Amniotic stem cell (primary cell): ENCODE measurements at regions not wholly inside any gene's neighbourhood (a gene's known extent, or its start where the extent isn't known, plus 50 kb on each side); places are given as distances from the start of the nearest gene placed in this dataset.

Experiments
- DNase-seq: peaks from one replicate; lab custom pipeline; 2025; lab: John Stamatoyannopoulos, UW

DNA sequence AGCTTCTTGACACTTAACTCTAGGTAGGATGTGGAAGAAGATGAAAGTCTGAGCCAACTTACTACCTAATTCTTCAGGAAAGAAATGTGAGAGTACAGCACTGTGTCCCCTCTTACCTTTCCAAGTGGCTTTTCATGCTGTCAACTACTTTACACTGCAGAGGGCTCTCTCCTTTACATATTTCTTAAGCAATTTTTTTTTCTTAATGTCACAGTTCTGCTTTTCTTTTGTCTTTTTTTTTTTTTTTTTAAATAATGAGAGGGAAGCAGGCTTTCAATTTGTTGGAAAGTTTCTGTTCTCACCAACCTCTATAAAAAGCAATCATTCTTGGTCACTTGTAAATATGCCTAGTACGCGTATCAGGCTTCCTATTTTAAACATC lies 212.7 kb upstream of the MIR17HG start:
- DNase-seq, result no peak

DNA sequence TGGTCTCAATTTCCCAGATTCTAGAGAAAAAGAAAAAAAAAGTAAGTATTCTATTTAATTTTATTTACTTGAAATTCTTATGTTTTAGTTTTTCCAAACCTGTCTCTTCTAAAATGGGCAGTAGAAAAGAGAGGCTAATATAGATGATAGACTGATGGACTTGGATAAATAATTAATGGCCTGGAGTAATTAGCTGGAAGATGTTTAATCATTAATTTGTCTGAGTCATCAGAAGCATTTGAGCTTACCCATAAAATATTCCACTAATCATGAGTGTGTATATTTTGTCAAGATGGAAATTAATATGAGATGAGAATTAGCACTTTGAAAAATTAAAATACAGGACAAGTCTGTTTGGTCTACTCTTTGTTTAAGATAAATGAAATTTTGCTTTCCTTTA lies 212.1 kb upstream of the MIR17HG start:
- DNase-seq, result no peak

DNA sequence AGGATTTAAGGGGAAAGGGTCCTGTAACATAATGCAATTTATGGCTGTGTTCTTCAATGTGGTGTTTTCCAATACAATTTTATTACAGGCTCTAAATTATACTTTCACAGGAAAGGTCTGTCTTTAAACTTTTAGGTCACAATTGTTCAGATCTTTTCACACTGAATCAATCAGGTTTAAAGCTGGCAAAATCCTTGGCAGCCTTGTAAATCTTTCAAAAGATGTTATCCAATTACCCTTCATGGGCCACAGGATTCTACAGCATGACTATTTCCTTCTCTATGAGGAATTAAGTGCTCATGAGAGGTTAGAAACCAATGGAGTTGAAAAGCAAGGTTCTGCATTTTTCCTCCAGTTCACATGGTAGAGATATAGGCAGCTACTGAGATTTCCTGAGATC lies 211.5 kb upstream of the MIR17HG start:
- no peak for DNase-seq

DNA sequence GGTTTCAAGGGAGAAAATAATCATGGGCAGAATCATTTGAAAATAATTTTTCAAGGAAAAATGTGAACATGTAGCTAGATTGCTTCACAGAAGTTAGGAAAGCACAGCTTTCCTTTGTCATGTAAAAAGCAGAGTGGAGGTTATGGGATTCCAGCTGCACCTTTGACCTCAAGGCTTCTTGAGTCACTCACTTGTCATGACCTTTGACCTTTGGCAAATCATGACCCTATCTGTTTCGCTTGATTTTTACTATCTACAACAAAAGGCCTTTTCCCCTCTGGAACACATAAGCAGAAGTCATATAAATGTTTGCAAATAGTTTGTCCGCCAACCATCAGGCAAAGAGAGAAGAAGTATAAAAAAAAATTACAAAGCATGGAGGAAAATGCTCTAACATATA lies 210.7 kb upstream of the MIR17HG start:
- no peak for DNase-seq

DNA sequence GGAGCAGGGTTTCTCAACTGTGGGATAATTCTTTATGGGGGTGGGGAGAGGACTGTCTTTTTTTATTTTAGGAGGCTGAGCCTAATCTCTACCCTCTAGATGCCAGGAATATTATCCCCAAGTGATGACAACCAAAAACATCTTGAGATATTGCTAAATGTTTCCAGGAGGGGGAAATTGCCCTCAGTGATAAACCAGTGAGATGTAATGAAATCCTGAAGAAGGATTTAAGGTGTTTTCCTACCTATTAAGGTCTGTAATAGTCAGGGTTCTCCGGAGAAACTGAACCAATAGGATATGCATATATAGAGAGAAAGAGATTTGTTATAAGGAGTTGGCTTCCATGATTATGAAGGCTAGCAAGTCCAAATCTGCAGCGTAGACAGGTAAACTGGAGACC lies 208.3 kb upstream of the MIR17HG start:
- DNase-seq, result no peak

DNA sequence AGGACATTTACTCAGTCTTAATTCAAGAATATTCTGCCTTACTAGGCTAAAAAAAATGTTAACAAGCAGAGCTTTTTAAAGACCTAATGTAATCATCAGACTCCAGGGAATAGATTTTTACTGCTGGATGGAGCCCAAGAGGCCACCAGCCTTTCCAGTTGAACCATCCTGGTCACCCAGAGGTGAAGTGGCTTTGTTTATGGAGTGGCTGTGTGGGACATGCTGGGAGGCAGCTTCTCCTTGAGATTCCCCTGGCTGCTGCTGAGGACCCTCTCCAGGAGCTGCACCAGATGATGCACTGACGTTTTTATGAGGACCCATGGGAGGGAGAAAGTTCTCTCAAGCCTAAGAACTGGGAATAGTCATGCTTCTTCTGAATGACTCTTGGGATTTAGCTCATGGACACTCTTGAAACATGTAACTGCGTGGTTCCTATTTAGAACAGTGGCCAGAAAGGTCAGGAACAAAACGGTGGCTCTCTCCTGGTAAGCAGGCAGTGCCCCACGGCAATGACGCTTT lies 205.9 kb upstream of the MIR17HG start:
- no peak for DNase-seq

DNA sequence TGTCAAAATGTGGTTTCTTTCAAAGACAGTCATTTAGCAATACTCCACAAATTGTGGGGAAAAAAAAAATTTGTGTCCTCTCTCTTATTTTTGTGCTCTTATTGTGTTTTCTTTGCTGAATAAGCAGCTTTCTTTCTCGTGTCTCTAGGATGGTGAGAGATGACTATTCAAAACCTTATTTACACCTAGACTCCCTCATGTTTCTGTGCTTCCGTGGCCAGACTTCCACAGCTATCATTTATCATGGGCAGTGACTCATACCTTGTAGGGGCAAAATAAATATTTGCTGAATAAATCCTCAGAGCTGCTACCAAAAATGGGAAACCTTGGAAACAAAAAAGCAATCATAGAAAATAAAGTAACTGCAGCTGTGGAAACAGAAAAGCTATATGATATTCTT lies 204.9 kb upstream of the MIR17HG start:
- DNase-seq, result no peak

DNA sequence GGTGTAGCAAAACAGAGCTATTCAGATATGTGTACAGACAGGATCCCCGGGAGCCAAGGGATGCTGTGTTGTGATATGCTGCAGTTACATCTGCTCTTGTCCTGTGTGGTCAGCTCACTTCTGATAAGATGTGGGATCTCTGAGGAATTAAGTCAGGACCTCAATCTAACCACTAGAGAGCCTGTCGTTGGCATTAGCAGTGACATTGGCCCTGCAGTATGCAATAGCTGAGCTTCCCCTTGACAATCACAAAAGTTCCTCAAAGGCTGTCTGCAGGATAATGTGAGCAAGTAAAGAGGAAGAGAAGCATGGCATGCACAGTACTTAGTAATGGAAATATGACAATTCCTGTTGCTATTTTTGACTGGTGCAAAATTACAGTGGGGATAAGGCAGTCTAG lies 203.4 kb upstream of the MIR17HG start:
- DNase-seq, result no peak

DNA sequence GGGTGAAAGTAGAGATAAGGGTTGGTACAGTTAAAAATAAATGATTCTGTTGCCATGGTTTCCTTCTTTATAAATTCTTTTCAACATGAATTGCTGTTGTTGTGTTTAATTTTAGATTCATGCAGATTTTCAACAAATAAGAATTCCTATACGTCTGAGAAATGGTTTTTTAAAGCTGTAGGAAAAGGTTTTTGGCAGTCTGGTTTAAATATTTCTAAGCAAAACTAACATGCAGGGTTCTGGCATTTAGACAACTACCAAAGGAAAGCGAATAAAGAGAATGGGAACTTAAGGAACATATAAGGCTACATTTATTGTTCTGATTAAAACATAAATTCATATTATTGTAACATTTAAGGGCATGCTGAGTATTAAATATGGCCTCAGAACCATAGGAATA lies 203.0 kb upstream of the MIR17HG start:
- no peak for DNase-seq

DNA sequence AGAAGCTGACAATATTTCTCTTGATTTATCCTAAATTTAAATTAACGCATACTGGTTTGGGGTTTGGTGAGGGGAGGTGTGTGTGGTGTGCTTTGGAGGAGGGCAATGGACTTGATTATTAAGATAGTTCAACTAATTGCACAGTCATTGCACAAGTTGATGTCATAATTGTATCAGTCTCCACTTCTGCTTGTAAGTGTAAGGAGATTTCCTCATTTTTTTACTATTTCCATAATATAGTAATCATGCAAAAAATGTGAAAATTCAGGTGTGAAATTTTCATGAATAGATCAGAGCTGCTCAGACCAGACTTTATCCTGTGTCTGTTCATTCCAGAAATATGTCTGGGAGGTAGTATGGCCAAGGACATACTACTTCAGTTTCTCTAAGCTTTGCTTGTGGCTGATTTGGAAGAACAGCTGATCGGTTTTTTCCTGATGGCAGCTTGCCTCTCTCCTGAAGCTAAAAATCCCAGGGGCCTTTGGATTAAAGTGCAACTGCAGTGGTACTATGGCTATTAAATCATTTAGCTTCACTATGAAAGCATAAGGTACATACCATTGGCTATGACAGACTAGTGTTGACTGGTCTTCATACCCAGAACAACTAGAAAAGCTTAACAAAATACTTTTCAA lies 201.8 kb upstream of the MIR17HG start:
- no peak for DNase-seq

DNA sequence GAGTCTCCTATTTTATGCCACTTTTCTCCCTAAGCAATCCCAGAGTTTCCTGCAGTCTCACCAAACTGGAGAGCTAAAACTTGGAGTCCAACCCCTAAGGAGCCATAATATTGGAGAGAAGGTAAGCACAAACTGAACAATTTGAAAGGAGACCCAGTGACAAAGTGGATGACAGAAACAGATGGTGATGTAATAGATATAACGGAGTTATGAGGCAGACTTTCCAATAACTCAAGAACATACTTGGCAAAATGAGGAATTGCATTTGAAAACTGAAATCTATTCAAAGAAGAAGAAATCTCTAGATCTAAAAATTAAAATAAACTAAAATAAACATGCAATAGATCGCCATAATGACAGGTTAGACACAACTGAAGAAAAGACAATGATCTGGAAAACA lies 200.9 kb upstream of the MIR17HG start:
- no peak for DNase-seq

DNA sequence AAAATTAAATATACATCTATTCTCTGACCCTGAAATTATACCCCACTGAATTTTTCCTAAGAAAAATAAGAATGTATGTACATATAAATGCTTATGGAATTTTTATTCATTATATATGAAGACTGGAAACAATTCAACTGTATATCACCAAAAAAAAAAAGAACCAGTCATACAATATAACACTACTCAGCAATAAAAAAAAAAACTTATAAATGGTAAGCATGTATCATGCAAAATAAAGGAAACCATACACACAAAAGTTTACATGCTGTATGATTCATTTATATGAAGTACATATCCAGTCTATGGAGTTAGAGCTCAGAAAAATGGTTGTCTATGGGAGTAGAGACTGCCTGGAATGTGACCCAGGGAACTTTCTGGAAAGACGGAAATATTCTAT lies 199.4 kb upstream of the MIR17HG start:
- DNase-seq, result no peak

DNA sequence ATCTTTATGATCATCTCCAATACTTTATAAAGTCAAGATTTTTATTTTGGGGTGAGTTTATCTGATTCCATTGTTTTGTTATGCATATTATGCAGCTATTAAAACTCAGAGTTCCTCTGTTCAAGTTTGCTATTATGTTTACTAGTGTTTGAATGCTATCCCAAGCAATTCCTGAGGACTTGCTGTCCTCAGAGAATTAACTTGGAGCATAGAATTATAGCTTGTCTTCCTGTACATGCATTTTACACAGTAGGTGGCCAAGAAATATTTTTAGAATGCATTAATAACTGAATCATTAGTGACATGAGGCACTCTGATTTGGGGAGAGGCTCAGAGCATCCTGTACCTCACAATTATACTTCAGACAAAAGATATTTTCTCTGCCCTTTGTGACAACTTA lies 195.6 kb upstream of the MIR17HG start:
- DNase-seq, result no peak

DNA sequence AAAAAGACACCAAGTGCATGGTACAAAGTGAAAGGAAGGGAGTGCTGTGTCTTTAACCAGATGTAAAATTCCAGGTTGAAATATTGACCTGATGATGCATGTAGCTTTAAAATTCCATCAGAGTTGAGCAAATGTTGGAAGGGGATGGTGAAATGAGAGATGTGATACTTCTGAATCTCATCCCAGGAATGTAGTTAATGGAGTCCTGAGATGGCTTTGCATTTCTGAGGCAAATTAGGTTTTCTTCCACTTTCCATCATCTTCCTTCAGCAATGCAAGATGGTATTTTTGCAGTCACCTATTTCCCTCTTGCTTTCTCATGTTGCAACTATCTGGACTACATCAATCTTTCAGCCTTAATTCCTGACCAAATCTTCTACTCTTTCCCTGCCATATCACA lies 194.1 kb upstream of the MIR17HG start:
- no peak for DNase-seq

DNA sequence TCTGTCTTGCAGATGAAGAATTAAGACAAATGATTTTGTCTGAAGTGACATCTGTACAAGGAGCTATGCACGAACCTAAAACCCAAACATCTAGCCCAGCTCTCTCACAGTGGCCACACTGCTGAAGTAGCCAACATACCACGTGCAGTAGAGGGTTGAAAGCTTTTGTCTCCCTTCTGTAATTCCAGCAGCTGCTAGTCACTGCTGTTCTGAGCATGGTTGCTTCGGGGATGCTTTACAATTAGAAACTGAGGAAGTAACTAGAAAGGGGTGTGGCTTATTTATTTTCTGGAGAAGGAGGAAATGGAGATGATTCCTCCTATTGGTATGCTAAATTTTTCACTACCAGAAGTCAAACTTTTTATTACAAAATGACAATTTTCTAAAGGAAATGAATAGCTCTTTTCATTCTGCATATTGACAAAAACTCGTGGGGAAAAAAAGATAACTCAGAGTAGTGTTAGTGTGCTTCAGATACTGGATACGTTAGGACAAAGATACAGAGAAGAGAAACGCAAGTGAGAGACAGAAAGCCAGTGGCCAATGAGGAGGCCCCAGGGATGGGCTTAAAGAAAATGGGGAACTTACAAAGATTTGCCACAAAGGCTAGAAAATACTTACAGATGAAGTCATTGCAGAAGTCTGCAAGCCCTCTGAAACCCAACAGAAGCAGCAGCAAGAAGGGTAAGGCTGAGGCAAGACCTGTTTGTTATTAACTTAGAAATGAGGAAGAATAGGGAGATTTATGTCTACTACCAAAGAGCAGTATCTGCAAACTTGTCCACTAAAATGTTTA lies 192.7 kb upstream of the MIR17HG start:
- no peak for DNase-seq

DNA sequence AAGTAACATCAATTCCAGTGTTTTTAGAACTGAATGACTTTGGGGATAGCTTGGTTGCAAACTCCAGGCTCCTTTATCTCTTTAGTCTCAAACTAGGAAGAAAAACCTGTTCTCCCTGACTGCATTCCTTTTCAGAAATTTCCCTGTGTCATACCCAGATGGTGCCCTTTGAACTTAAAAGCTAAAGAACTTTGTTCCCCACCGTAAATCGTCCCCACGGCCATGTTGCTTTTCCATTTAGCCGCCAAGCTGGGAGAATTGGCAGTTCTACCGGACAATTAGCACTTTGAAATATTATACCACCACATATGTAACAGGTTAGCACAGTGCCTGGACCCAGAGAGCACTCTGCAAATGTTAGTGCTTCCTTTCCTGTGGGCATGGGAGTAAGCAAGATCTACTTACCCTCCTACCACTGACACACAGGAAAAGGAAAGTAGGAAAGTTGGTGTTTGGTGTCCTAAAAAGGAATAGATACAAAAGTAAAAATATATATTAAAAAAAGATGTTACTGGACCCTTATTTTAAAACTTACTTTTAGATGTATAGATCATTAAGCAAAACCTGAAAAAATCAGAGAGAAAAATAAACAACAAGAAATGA lies 191.9 kb upstream of the MIR17HG start:
- no peak for DNase-seq

DNA sequence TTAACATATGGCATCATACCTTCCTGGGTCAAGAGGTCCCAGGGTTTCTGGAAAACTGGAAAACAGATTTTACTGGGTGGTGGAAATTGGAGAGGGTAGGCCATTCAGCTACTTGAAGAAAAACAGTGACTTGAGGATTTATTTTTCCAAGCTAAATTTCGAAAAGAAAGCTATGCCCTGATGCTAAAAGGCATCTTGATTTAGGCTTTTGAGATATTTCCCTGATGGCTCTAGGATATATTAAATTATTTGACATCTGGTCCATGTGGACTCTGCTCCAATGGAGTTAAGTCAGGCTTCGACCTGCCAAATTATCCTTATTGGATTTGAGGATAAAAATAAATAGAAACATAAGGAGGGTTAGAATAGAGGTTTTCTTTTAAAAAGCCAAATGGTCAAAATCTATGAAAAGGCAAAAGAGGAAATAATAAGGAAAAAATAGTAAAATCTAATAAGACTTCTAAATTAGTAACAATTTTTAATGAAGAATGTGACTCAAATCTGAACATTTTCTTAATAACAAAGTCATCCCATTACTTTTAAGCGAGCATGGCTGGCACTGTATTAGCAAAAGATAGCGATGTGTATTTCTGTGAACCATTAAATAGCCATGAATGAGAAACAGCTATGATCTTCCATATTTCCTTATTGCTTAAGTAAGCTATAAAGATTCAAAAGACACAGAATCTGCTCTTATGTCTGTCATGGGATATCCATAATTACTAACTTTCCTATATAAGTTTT lies 190.0 kb upstream of the MIR17HG start:
- no peak for DNase-seq

DNA sequence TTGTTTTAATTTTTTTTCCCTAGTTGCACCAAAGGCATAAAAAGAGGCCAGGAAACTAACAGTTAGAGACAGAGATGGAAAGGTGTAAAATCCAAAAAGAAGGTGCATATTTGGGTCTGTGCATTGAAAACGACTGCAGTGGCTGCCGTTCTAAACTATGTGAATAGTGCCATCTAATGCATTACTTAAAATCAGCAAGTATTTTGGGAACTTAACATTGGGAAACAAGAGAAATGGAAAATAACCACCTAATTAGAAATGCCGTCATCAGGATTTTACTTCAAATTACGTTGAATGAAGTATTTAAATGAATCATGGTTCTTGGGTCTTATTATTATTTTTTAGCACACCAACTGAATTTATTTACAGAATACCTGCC lies 189.5 kb upstream of the MIR17HG start:
- no peak for DNase-seq

DNA sequence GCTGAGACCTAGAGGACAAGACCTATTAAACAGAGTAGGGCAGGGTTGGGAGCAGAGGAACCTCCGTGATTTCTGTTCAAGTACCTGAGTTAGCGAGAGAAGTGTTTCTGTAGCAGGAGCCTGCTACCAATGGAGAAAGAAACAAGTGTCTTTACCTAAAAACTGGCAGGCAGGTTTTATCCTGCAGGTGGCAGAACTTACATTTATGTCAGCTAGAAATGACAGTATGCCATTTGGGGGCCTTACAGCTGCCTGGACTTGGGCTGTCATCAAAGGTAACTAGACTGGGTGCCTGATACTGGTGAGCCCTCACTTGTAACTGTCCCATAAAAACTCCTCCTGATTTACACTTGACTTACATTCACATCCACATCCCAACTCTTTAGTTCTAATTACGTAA lies 185.3 kb upstream of the MIR17HG start:
- no peak for DNase-seq

DNA sequence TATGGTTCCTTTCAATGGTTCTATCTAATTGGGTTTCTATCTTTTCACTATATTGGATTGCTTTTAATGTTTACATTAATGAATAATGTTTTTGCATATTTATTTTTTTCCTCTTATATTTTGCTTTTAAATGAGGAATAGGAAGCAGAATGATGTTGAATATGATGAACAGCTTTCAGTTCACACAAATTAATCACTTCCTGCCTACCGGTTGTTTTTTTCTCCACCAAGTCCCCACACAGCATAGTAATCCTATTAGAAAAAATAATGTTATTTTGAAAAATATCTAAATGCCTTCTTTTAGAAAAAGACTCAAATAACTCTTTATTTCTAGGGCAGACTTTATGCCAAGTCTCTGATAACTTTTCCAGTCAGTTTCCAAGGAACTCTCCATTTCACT lies 184.9 kb upstream of the MIR17HG start:
- DNase-seq, result no peak

DNA sequence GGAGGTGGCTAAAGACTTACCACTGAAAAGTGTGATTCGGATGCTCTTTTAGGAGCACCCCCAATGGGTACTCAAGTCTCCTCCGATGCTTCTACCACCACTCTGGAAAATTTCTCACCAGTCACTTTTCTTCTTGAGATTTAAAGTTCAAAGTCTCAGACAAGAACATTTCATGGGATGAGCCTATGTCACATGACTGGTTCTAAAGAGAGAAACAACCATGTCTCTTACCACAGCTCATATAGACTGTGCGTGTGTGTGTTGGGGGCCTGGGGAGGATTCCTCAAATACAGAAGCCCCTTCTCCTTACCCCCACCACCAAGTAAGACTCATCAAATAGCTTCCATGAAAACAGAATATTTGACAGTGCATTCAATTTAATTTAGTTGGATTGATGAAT lies 181.7 kb upstream of the MIR17HG start:
- no peak for DNase-seq

DNA sequence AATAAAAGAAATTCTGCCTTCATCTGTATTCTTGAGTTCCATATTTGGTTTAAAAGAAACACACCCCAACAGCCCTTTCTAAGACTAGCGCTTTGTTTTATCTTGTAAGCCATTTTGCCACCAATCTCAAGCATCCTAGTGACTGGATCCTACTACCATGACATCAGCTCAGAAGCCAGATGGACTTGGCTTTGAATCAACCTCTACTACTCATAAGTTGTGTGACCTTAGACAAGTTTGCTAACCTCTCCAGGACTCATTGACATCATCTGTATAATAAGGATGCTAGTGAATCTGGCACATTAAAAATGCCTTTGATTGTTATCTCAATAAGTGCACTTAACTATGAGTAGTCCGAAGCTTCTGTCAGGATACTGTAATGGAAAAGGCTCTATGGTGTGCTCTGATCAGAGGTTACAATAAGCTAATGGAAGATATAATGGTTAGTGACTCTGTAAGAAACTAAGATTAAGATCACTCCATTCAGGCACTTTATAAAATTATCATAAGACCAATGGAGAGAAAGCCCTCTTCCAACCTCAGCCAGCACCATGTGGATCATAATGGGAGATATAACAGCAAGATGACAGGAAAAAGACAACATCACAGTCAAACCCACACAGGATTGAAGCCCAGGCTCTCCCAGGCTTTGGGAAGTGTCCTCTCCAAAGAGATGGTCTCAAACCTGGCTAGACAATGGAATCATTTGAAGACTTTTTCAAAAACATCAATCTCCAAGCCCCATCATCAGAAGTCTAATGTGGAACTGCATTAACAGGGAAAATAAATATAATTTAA lies 180.6 kb upstream of the MIR17HG start:
- DNase-seq, result no peak
